Panc1 (cell line): ENCODE measurements at regions not wholly inside any gene's neighbourhood (a gene's known extent, or its start where the extent isn't known, plus 50 kb on each side); places are given as distances from the start of the nearest gene placed in this dataset.

ENCODE experiments used
- ATAC-seq: fragments of 200-7000 bp; cut with Tn5 transposase; 2 replicates; pipeline ENCODE4 v1.9.1; 2020; ENCODE audit warnings: mild to moderate bottlenecking, moderate library complexity
- BruUV-seq: library from RNA; stranded (reverse); fragments of 400-500 nt; replicated peaks from 2 replicates; lab custom pipeline; 2021; lab: Mats Ljungman, UMichigan
- CTCF ChIA-PET: fragments of 300-600 bp; sonication (Branson Sonifier 250); formaldehyde crosslinking; loops from one replicate; lab custom pipeline; 2022; ENCODE audit warnings: antibody characterized with exemption; lab: Charles Lee
- POLR2A ChIA-PET: fragments of 300-600 bp; sonication (Branson Sonifier 250); formaldehyde crosslinking; loops from one replicate; lab custom pipeline; 2022; ENCODE audit warnings: antibody characterized with exemption; lab: Charles Lee
- DNase-seq: peaks from one replicate; pipeline ENCODE4 v3.0.0-alpha.2; 2010; ENCODE audit warnings: low read depth, low spot score
- H3K27ac ChIP-seq: 2 replicates; pipeline ENCODE4 v1.5.1; 2011; ENCODE audit warnings: mild to moderate bottlenecking, low read length, inconsistent platforms
- H3K27me3 ChIP-seq: fragments of 200-500 bp; sonication (Bioruptor generic); 2 replicates; pipeline ENCODE4 v1.6.0; 2014; ENCODE audit warnings: low read length, inconsistent platforms; ENCODE audit not compliant: control insufficient read depth, insufficient read depth
- H3K36me3 ChIP-seq: fragments of 200-500 bp; sonication (Bioruptor generic); 2 replicates; pipeline ENCODE4 v1.5.1; 2014; ENCODE audit warnings: inconsistent platforms, mild to moderate bottlenecking, low read length, moderate library complexity; ENCODE audit not compliant: control insufficient read depth, insufficient read depth
- H3K4me1 ChIP-seq: 2 replicates; pipeline ENCODE4 v1.5.1; 2011; ENCODE audit warnings: inconsistent platforms, mild to moderate bottlenecking, low read length, moderate library complexity; ENCODE audit not compliant: control insufficient read depth, insufficient read depth
- H3K4me3 ChIP-seq, 2 experiments: 2 replicates each; pipeline ENCODE4 v1.5.1; 2011 to 2012; ENCODE audit warnings: low read depth in 2 of 2, low read length in 2 of 2, mild to moderate bottlenecking in 2 of 2, inconsistent platforms in 1 of 2, moderate library complexity in 1 of 2
- H3K9me3 ChIP-seq: fragments of 200-500 bp; sonication (Bioruptor generic); 2 replicates; pipeline ENCODE4 v1.5.1; 2014; ENCODE audit warnings: low read depth, mild to moderate bottlenecking, inconsistent platforms, low read length, moderate library complexity; ENCODE audit not compliant: control insufficient read depth, insufficient read depth
- POLR2AphosphoS5 ChIP-seq: IDR thresholded peaks from 2 replicates; pipeline ENCODE4 v1.6.1; 2012; ENCODE audit warnings: mild to moderate bottlenecking, low read depth, low read length, moderate library complexity
- REST ChIP-seq, 2 experiments: IDR thresholded peaks; 2 replicates each; pipeline ENCODE4 v1.6.1; 2011 to 2012; ENCODE audit warnings: low read depth in 2 of 2, control low read depth in 1 of 2, low read length in 1 of 2, mild to moderate bottlenecking in 1 of 2, moderate library complexity in 1 of 2; ENCODE audit not compliant: insufficient read depth in 1 of 2
- SIN3A ChIP-seq: IDR thresholded peaks from 2 replicates; pipeline ENCODE4 v1.6.1; 2012; ENCODE audit warnings: low read depth, mild to moderate bottlenecking, low read length, moderate library complexity, borderline replicate concordance; ENCODE audit not compliant: insufficient read depth
- TCF7L2 ChIP-seq: IDR thresholded peaks from 2 replicates; pipeline ENCODE4 v1.6.1; 2011; ENCODE audit warnings: mild to moderate bottlenecking, low read depth, low read length, inconsistent platforms
- in situ Hi-C: cut with HindIII; loops from 2 replicates; pipeline ENCODE4 v1.10.0; 2016; ENCODE audit warnings: low sequenced_read_pairs, low pct_unique_long_range_greater_than_20kb
- intact Hi-C: fragments of 100-400 bp; cut with micrococcal nuclease; formaldehyde crosslinking; loops from one replicate; pipeline ENCODE4 v1.10.0; 2022; ENCODE audit not compliant: unreplicated experiment
- TF ChIP-seq, protein P1 (sequence below): fragments of 450-650 bp; IDR thresholded peaks from 2 replicates; pipeline ENCODE4 v1.5.1; 2017; ENCODE audit warnings: mild to moderate bottlenecking

DNA sequence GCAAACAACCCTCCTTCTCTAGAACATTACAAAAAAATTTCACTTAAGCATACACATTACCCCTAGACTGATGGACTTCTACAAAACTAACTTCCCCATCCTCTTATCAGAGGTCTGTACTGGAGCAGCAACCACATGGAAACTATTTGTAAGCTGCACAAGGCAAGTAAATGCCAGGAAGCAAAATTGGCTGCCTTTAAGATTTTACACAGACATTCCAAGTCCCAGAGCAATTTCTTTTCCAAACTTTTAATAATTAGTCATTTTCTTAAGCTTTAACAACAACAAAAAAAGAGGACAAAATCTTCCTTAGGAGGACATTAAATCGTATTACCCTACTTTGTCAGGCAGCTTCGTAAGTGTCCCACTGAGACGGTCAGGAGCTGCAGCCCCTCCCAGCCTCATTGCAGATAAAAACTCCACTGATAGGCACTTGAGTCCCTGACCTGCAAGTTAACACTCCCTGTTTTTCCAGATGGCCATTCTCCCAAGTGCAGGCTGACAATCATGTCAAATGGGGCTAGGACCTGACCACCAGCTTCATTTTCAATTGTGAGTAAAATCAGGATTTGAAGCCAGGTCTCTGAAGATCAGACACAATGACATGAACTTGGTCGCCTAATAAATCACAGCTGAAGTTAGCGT, 680.1 kb downstream of the DIAPH3 start:
- TF ChIP-seq POLR2AphosphoS5 = no peak
- TF ChIP-seq REST (IDR thresholded peaks at IDR 0.05; ENCODE audit: insufficient read depth in 1 of 2, low read depth in 2 of 2, low read length in 1 of 2) = no peak
- TF ChIP-seq, protein P1, sequence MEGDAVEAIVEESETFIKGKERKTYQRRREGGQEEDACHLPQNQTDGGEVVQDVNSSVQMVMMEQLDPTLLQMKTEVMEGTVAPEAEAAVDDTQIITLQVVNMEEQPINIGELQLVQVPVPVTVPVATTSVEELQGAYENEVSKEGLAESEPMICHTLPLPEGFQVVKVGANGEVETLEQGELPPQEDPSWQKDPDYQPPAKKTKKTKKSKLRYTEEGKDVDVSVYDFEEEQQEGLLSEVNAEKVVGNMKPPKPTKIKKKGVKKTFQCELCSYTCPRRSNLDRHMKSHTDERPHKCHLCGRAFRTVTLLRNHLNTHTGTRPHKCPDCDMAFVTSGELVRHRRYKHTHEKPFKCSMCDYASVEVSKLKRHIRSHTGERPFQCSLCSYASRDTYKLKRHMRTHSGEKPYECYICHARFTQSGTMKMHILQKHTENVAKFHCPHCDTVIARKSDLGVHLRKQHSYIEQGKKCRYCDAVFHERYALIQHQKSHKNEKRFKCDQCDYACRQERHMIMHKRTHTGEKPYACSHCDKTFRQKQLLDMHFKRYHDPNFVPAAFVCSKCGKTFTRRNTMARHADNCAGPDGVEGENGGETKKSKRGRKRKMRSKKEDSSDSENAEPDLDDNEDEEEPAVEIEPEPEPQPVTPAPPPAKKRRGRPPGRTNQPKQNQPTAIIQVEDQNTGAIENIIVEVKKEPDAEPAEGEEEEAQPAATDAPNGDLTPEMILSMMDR = no peak
- TF ChIP-seq SIN3A = no peak
- no peak for TF ChIP-seq TCF7L2
- H3K9me3 ChIP-seq = no peaks in the 10 kb centered on the region
- intact Hi-C loops = no loop called here
- DNase-seq = no peak
- H3K4me1 ChIP-seq = no peaks in the 10 kb centered on the region
- ChIA-PET POLR2A (no interaction called here), CTCF (no interaction called here)
- no peak overlapping the region for H3K27ac ChIP-seq
- no peaks in the 10 kb centered on the region for H3K27me3 ChIP-seq
- in situ Hi-C loops = no loop called here
- no peak for ATAC-seq
- no TSS peak for BruUV-seq
- H3K36me3 ChIP-seq = no peaks in the 10 kb centered on the region
- no peak overlapping the region for H3K4me3 ChIP-seq

DNA sequence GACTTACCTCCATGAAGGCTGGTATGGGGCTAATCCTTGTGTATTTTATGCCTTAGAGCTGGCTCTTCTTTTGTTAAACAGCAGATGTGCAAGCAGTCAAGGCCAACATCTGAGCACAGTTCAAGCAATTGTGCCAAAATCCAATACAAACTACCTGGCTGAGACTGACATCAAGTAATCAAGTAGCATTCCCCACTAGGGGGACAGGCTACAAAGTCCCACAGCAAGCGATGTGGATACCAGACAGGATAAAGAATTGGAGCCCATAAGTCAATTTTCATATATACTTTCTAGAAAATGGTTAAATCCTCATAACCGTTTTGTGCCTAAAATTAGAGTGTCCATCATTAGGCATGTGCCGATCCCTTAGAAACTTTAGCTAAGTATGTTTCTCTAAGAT, 675.8 kb downstream of the DIAPH3 start:
- H3K36me3 ChIP-seq = no peaks in the 10 kb centered on the region
- no peaks in the 10 kb centered on the region for H3K27me3 ChIP-seq
- ChIA-PET CTCF (no interaction called here), POLR2A (no interaction called here)
- in situ Hi-C loops = no loop called here
- H3K27ac ChIP-seq = no peak overlapping the region
- H3K9me3 ChIP-seq = no peaks in the 10 kb centered on the region
- intact Hi-C loops = no loop called here
- TF ChIP-seq TCF7L2 (no peak), REST (IDR thresholded peaks at IDR 0.05; ENCODE audit: insufficient read depth in 1 of 2, low read depth in 2 of 2, low read length in 1 of 2) (no peak), SIN3A (no peak), POLR2AphosphoS5 (no peak)
- TF ChIP-seq, protein P1 = no peak
- H3K4me1 ChIP-seq = no peaks in the 10 kb centered on the region
- ATAC-seq (no peak), DNase-seq (no peak)
- no TSS peak for BruUV-seq
- H3K4me3 ChIP-seq = no peak overlapping the region
